HCT116 (cell line): ENCODE measurements at regions not wholly inside any gene's neighbourhood (a gene's known extent, or its start where the extent isn't known, plus 50 kb on each side); places are given as distances from the start of the nearest gene placed in this dataset.

ENCODE experiments used
- ATAC-seq: fragments of 200-7000 bp; cut with Tn5 transposase; 2 replicates; pipeline ENCODE4 v1.9.1; 2020; ENCODE audit warnings: mild to moderate bottlenecking, moderate library complexity
- BruUV-seq: library from RNA; stranded (reverse); fragments of 400-500 nt; replicated peaks from 2 replicates; lab custom pipeline; 2021; lab: Mats Ljungman, UMichigan
- CTCF ChIA-PET: fragments of 300-600 bp; sonication (Branson Sonifier 250); formaldehyde crosslinking; loops from one replicate; lab custom pipeline; 2021; ENCODE audit warnings: antibody characterized with exemption; lab: Charles Lee
- POLR2A ChIA-PET: fragments of 300-600, 350-600 bp; sonication (Branson Sonifier 250); formaldehyde crosslinking; loops from one replicate; lab custom pipeline; 2021; ENCODE audit warnings: antibody characterized with exemption; lab: Charles Lee
- RAD21 ChIA-PET, 2 experiments: fragments of 300-600 bp; sonication (Branson Sonifier 250); formaldehyde crosslinking; loops; one replicate each; lab custom pipeline; 2023; ENCODE audit warnings: low total read pairs in 2 of 2; ENCODE audit not compliant: uncharacterized antibody in 2 of 2, unreplicated experiment in 2 of 2, low non-redundant PET in 1 of 2; lab: Charles Lee
- DNase-seq: peaks from one replicate; pipeline ENCODE4 v3.0.0-alpha.2; 2010; ENCODE audit warnings: low read depth, low spot score
- H2AFZ ChIP-seq: fragments of 200-600 bp; shearing (Covaris generic), sonication (generic); 2 replicates; pipeline ENCODE4 v1.6.1; 2017; ENCODE audit warnings: low read depth, mixed run types, mixed read lengths, antibody characterized with exemption, low read length; ENCODE audit not compliant: poor library complexity, severe bottlenecking
- H3K27ac ChIP-seq: 2 replicates; pipeline ENCODE4 v1.5.1; 2012; ENCODE audit warnings: low read depth, low read length
- H3K27me3 ChIP-seq: fragments of 200-600 bp; sonication (generic); 2 replicates; pipeline ENCODE4 v1.6.1; 2016; ENCODE audit warnings: mixed run types, low read length, mixed read lengths; ENCODE audit not compliant: insufficient read depth
- H3K36me3 ChIP-seq, 2 experiments: fragments of 200-500 bp in 1 of 2; fragments of 200-600 bp in 1 of 2; sonication (Bioruptor generic) in 1 of 2; sonication (generic) in 1 of 2; 2 replicates each; pipeline versions ENCODE4 v1.5.1 to v1.6.1; 2014 to 2016; ENCODE audit warnings: low read length in 2 of 2, inconsistent platforms in 1 of 2, mixed read lengths in 1 of 2, mixed run types in 1 of 2; ENCODE audit not compliant: insufficient read depth in 2 of 2, control insufficient read depth in 1 of 2
- H3K4me1 ChIP-seq, 2 experiments: fragments of 200-600 bp in 1 of 2; sonication (generic) in 1 of 2; 2 replicates each; pipeline versions ENCODE4 v1.5.1 to v1.6.1; 2012 to 2017; ENCODE audit warnings: low read length in 2 of 2, inconsistent platforms in 1 of 2, mild to moderate bottlenecking in 1 of 2, mixed read lengths in 1 of 2, mixed run types in 1 of 2, moderate library complexity in 1 of 2; ENCODE audit not compliant: insufficient read depth in 2 of 2, control insufficient read depth in 1 of 2
- H3K4me2 ChIP-seq: fragments of 200-600 bp; sonication (generic); 2 replicates; pipeline ENCODE4 v1.6.1; 2017; ENCODE audit warnings: mixed run types, low read length, mixed read lengths
- H3K4me3 ChIP-seq, 2 experiments: fragments of 200-600 bp in 1 of 2; sonication (generic) in 1 of 2; replicated peaks in 1 of 2; 2 replicates each; pipeline ENCODE4 v1.5.1; 2011 to 2016; ENCODE audit warnings: low read length in 2 of 2, control low read depth in 1 of 2, low read depth in 1 of 2, mild to moderate bottlenecking in 1 of 2, mixed read lengths in 1 of 2, mixed run types in 1 of 2
- H3K79me2 ChIP-seq: fragments of 200-600 bp; sonication (generic); 2 replicates; pipeline ENCODE4 v1.6.1; 2017; ENCODE audit warnings: mild to moderate bottlenecking, mixed run types, low read length, moderate library complexity, mixed read lengths; ENCODE audit not compliant: insufficient read depth
- H3K9ac ChIP-seq: fragments of 200-600 bp; sonication (generic); 2 replicates; pipeline ENCODE4 v1.6.1; 2016; ENCODE audit warnings: low read length, mixed read lengths
- H3K9me2 ChIP-seq: fragments of 200-600 bp; sonication (generic), shearing (Covaris generic); 2 replicates; pipeline ENCODE4 v1.6.1; 2017; ENCODE audit warnings: mixed run types, mild to moderate bottlenecking, moderate library complexity; ENCODE audit not compliant: insufficient read depth
- H3K9me3 ChIP-seq, 2 experiments: fragments of 200-500 bp in 1 of 2; fragments of 200-600 bp in 1 of 2; sonication (Bioruptor generic) in 1 of 2; sonication (generic) in 1 of 2; 2 replicates each; pipeline ENCODE4 v1.6.1; 2014 to 2017; ENCODE audit warnings: low read length in 2 of 2, mixed read lengths in 2 of 2, inconsistent platforms in 1 of 2, low read depth in 1 of 2, mild to moderate bottlenecking in 1 of 2, mixed run types in 1 of 2, moderate library complexity in 1 of 2; ENCODE audit not compliant: control insufficient read depth in 1 of 2, insufficient read depth in 1 of 2
- H4K20me1 ChIP-seq: fragments of 200-600 bp; sonication (generic), shearing (Covaris generic); 2 replicates; pipeline ENCODE4 v1.6.1; 2017; ENCODE audit warnings: mixed run types, mild to moderate bottlenecking, moderate library complexity; ENCODE audit not compliant: insufficient read depth
- CBX3 ChIP-seq: IDR thresholded peaks from 2 replicates; pipeline ENCODE4 v1.6.1; 2012; ENCODE audit warnings: low read depth
- EGR1 ChIP-seq: IDR thresholded peaks from 2 replicates; pipeline ENCODE4 v1.6.1; 2012; ENCODE audit warnings: low read depth
- EZH2 ChIP-seq: fragments of 200-600 bp; sonication (generic); IDR thresholded peaks from 2 replicates; pipeline ENCODE4 v1.6.1; 2017; ENCODE audit warnings: antibody characterized with exemption, mixed run types
- EZH2phosphoT487 ChIP-seq: fragments of 200-600 bp; IDR thresholded peaks from 2 replicates; pipeline ENCODE4 v1.6.1; 2018; ENCODE audit warnings: antibody characterized with exemption, borderline replicate concordance
- FOSL1 ChIP-seq: IDR thresholded peaks from 2 replicates; pipeline ENCODE4 v1.6.1; 2012; ENCODE audit warnings: low read depth
- JUND ChIP-seq: IDR thresholded peaks from 2 replicates; pipeline ENCODE4 v1.6.1; 2012
- POLR2A ChIP-seq: IDR thresholded peaks from 2 replicates; pipeline ENCODE4 v1.7.0; 2011; ENCODE audit warnings: borderline replicate concordance; ENCODE audit not compliant: insufficient read depth, insufficient read length; ENCODE audit errors: extremely low read depth
- POLR2AphosphoS5 ChIP-seq: IDR thresholded peaks from 2 replicates; pipeline ENCODE4 v1.6.1; 2011; ENCODE audit warnings: mild to moderate bottlenecking, low read depth, low read length, moderate library complexity
- RAD21 ChIP-seq: IDR thresholded peaks from 2 replicates; pipeline ENCODE4 v1.6.1; 2012; ENCODE audit warnings: low read depth, mild to moderate bottlenecking
- SIN3A ChIP-seq: IDR thresholded peaks from 2 replicates; pipeline ENCODE4 v1.6.1; 2012; ENCODE audit warnings: low read depth
- SP1 ChIP-seq: IDR thresholded peaks from 2 replicates; pipeline ENCODE4 v1.6.1; 2012; ENCODE audit warnings: low read depth
- YY1 ChIP-seq: IDR thresholded peaks from 2 replicates; pipeline ENCODE4 v1.6.1; 2011; ENCODE audit warnings: low read length, low read depth, moderate library complexity, mild to moderate bottlenecking; ENCODE audit not compliant: insufficient replicate concordance; ENCODE audit errors: extremely low read depth
- ZFX ChIP-seq: fragments of 450-650 bp; IDR thresholded peaks from 2 replicates; pipeline ENCODE4 v1.6.1; 2017
- intact Hi-C: fragments of 100-400 bp; cut with micrococcal nuclease; formaldehyde crosslinking; loops from 2 replicates; pipeline ENCODE4 v1.10.0; 2022
- TF ChIP-seq, protein P1 (sequence below), 3 experiments: fragments of 200-600 bp in 1 of 3; sonication (generic) in 1 of 3; IDR thresholded peaks in 2 of 3; conservative IDR thresholded peaks in 1 of 3; 2 replicates each; pipeline ENCODE4 v1.5.1; 2012 to 2017; ENCODE audit warnings: low read depth in 2 of 3, low read length in 2 of 3, antibody characterized with exemption in 1 of 3, borderline replicate concordance in 1 of 3, control low read depth in 1 of 3, mild to moderate bottlenecking in 1 of 3, mixed read lengths in 1 of 3, mixed run types in 1 of 3, moderate library complexity in 1 of 3; ENCODE audit not compliant: insufficient read depth in 1 of 3
- TF ChIP-seq, protein P2 (sequence below): IDR thresholded peaks from 2 replicates; pipeline ENCODE4 v1.6.1; 2012; ENCODE audit warnings: low read depth

DNA sequence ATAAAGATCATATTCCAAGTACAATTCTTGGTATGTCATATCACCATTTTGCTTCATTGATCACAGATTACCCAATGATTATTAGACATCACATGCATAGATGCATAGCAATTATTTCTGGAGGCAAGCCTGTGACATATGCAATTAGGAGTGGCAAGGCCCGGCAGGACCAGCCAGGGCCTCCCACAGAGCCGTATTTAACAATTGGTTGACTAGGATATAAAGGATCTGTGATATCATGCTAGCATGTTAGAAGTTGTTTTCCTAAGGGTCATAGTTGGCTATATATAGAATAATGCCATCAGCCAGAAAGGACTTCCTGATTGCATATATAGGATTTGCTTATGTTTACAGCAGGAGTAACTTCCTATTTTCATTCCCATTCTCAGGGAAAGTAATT, 103.5 kb upstream of the OTUD4 start (continued):
- no peak for TF ChIP-seq FOSL1
- TF ChIP-seq ZFX: no peak
- no peak for TF ChIP-seq SIN3A
- no peak for TF ChIP-seq POLR2AphosphoS5

DNA sequence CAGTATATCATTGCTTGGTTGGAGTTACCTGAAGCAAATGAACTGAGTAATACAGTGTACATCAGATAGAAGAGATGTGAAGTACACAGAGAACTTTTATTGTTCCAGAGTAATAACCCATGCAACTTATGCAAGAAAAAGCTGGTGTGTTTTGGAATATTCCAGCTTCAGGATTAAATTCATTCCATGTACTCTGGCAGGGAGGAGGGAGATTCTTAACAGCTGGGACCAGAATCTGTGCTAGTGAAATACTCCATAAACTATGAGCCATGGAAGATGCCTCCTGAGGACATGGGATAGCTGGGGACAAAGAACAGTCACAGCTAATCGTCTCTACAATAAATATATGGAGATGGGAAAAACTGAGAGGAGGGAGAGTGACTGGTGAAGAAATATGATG, 101.6 kb upstream of the OTUD4 start:
- RAD21 ChIA-PET: no interaction called here
- no TSS peak for BruUV-seq
- Histone ChIP-seq H3K9ac (no peak overlapping the region), H3K27ac (no peak overlapping the region), H3K9me2 (no peaks in the 10 kb centered on the region), H3K79me2 (no peaks in the 10 kb centered on the region), H3K9me3 (no peaks in the 10 kb centered on the region), H3K4me3 (no peak overlapping the region), H3K4me1 (peaks cover 0 to 14% of the 10 kb centered on the region in 2 experiments; a peak in 2 of 4 replicates), H3K27me3 (no peaks in the 10 kb centered on the region)
- intact Hi-C loops: no loop called here
- ATAC-seq: no peak
- no peak for TF ChIP-seq JUND
- TF ChIP-seq RAD21: no peak
- no peak for TF ChIP-seq YY1
- no peak for TF ChIP-seq EGR1
- TF ChIP-seq EZH2: no peak
- no peak for TF ChIP-seq POLR2A
- TF ChIP-seq, protein P1, sequence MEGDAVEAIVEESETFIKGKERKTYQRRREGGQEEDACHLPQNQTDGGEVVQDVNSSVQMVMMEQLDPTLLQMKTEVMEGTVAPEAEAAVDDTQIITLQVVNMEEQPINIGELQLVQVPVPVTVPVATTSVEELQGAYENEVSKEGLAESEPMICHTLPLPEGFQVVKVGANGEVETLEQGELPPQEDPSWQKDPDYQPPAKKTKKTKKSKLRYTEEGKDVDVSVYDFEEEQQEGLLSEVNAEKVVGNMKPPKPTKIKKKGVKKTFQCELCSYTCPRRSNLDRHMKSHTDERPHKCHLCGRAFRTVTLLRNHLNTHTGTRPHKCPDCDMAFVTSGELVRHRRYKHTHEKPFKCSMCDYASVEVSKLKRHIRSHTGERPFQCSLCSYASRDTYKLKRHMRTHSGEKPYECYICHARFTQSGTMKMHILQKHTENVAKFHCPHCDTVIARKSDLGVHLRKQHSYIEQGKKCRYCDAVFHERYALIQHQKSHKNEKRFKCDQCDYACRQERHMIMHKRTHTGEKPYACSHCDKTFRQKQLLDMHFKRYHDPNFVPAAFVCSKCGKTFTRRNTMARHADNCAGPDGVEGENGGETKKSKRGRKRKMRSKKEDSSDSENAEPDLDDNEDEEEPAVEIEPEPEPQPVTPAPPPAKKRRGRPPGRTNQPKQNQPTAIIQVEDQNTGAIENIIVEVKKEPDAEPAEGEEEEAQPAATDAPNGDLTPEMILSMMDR (IDR thresholded peaks at IDR 0.05 in 2 of 3, conservative IDR thresholded peaks at IDR 0.05 in 1 of 3; ENCODE audit: borderline replicate concordance in 1 of 3, insufficient read depth in 1 of 3, low read depth in 2 of 3, low read length in 2 of 3): no peak
- no peak for TF ChIP-seq ZFX
- no peak for TF ChIP-seq SIN3A
- TF ChIP-seq, protein P2, sequence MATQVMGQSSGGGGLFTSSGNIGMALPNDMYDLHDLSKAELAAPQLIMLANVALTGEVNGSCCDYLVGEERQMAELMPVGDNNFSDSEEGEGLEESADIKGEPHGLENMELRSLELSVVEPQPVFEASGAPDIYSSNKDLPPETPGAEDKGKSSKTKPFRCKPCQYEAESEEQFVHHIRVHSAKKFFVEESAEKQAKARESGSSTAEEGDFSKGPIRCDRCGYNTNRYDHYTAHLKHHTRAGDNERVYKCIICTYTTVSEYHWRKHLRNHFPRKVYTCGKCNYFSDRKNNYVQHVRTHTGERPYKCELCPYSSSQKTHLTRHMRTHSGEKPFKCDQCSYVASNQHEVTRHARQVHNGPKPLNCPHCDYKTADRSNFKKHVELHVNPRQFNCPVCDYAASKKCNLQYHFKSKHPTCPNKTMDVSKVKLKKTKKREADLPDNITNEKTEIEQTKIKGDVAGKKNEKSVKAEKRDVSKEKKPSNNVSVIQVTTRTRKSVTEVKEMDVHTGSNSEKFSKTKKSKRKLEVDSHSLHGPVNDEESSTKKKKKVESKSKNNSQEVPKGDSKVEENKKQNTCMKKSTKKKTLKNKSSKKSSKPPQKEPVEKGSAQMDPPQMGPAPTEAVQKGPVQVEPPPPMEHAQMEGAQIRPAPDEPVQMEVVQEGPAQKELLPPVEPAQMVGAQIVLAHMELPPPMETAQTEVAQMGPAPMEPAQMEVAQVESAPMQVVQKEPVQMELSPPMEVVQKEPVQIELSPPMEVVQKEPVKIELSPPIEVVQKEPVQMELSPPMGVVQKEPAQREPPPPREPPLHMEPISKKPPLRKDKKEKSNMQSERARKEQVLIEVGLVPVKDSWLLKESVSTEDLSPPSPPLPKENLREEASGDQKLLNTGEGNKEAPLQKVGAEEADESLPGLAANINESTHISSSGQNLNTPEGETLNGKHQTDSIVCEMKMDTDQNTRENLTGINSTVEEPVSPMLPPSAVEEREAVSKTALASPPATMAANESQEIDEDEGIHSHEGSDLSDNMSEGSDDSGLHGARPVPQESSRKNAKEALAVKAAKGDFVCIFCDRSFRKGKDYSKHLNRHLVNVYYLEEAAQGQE: no peak
- no peak for TF ChIP-seq CBX3
- no peak for TF ChIP-seq EZH2phosphoT487
- no peak for TF ChIP-seq SP1
- TF ChIP-seq, all 23 proteins: peak for 0
- ChIA-PET POLR2A (no interaction called here), CTCF (interaction anchor here (0.6 kb wide), 1 partner anchor 74 kb away, joined by 3 read pairs; no protein-coding TSS in a partner anchor)
- H3K36me3 ChIP-seq: no peaks in the 10 kb centered on the region
- no peak for DNase-seq
- H2AFZ ChIP-seq: no peak overlapping the region
- H4K20me1 ChIP-seq: no peaks in the 10 kb centered on the region
- H3K4me2 ChIP-seq: no peak overlapping the region
